Activated naive CD8-positive, alpha-beta T cell (primary cell): ENCODE measurements at regions not wholly inside any gene's neighbourhood (a gene's known extent, or its start where the extent isn't known, plus 50 kb on each side); places are given as distances from the start of the nearest gene placed in this dataset.
"Not testable (repeated sequence)": the region's sequence is repeated elsewhere in the genome, so short reads cannot be mapped to it uniquely, and the experiment has no call there.

Experiments
- H3K27ac Mint-ChIP-seq: one replicate; pipeline ENCODE4 v1.8.0; 2021; ENCODE audit warnings: mixed read lengths
- H3K27me3 Mint-ChIP-seq: one replicate; pipeline ENCODE4 v1.8.0; 2021; ENCODE audit warnings: mixed read lengths
- H3K36me3 Mint-ChIP-seq: one replicate; pipeline ENCODE4 v1.8.0; 2021; ENCODE audit warnings: mixed read lengths
- H3K4me1 Mint-ChIP-seq: one replicate; pipeline ENCODE4 v1.8.0; 2021; ENCODE audit warnings: low read depth, mixed read lengths
- H3K4me3 Mint-ChIP-seq: one replicate; pipeline ENCODE4 v1.8.0; 2021; ENCODE audit warnings: mild to moderate bottlenecking, mixed read lengths
- H3K9me3 Mint-ChIP-seq: one replicate; pipeline ENCODE4 v1.8.0; 2021; ENCODE audit warnings: low read depth, mixed read lengths

- peaks cover 4% of the 10 kb centered on the region for H3K36me3 Mint-ChIP-seq
- H3K27me3 Mint-ChIP-seq = no peaks in the 10 kb centered on the region
- no peak overlapping the region for H3K4me3 Mint-ChIP-seq
- no peaks in the 10 kb centered on the region for H3K9me3 Mint-ChIP-seq
- H3K4me1 Mint-ChIP-seq = peaks cover 1% of the 10 kb centered on the region
- H3K27ac Mint-ChIP-seq = no peak overlapping the region
Measured at GRCh38 chr16:29198231-29198630, 208.3 kb downstream of the NPIPB11 start.

GRCh38 chr16:29197494-29198100, 208.9 kb downstream of the NPIPB11 start:
- H3K27me3 Mint-ChIP-seq, H3K4me1 Mint-ChIP-seq, H3K9me3 Mint-ChIP-seq, H3K27ac Mint-ChIP-seq, H3K36me3 Mint-ChIP-seq, H3K4me3 Mint-ChIP-seq: not testable (repeated sequence)

GRCh38 chr16:29196746-29197145, 209.8 kb downstream of the NPIPB11 start:
- not testable (repeated sequence) for H3K9me3 Mint-ChIP-seq, H3K4me1 Mint-ChIP-seq, H3K27me3 Mint-ChIP-seq, H3K4me3 Mint-ChIP-seq, H3K36me3 Mint-ChIP-seq, H3K27ac Mint-ChIP-seq

- H3K27ac Mint-ChIP-seq, H3K27me3 Mint-ChIP-seq, H3K4me3 Mint-ChIP-seq, H3K4me1 Mint-ChIP-seq, H3K36me3 Mint-ChIP-seq, H3K9me3 Mint-ChIP-seq: not testable (repeated sequence)
Measured at GRCh38 chr16:29195116-29195872, 210.4 kb downstream of the LAT start.

- H3K27ac Mint-ChIP-seq, H3K27me3 Mint-ChIP-seq, H3K36me3 Mint-ChIP-seq, H3K4me1 Mint-ChIP-seq, H3K9me3 Mint-ChIP-seq, H3K4me3 Mint-ChIP-seq: not testable (repeated sequence)
Measured at GRCh38 chr16:29194185-29194844, 209.5 kb downstream of the LAT start.

- not testable (repeated sequence) for H3K9me3 Mint-ChIP-seq, H3K27me3 Mint-ChIP-seq, H3K27ac Mint-ChIP-seq, H3K4me1 Mint-ChIP-seq, H3K36me3 Mint-ChIP-seq, H3K4me3 Mint-ChIP-seq
Measured at GRCh38 chr16:29193634-29194033, 208.8 kb downstream of the LAT start.

- not testable (repeated sequence) for H3K4me3 Mint-ChIP-seq, H3K27me3 Mint-ChIP-seq, H3K4me1 Mint-ChIP-seq, H3K9me3 Mint-ChIP-seq, H3K27ac Mint-ChIP-seq, H3K36me3 Mint-ChIP-seq
Measured at GRCh38 chr16:29193248-29193574, 208.4 kb downstream of the LAT start.

- H3K9me3 Mint-ChIP-seq = no peaks in the 10 kb centered on the region
- H3K4me3 Mint-ChIP-seq = no peak overlapping the region
- no peak overlapping the region for H3K27ac Mint-ChIP-seq
- no peaks in the 10 kb centered on the region for H3K36me3 Mint-ChIP-seq
- H3K4me1 Mint-ChIP-seq = no peaks in the 10 kb centered on the region
- no peaks in the 10 kb centered on the region for H3K27me3 Mint-ChIP-seq
Measured at GRCh38 chr16:29192329-29193247, 207.7 kb downstream of the LAT start.

- not testable (repeated sequence) for H3K27me3 Mint-ChIP-seq, H3K9me3 Mint-ChIP-seq, H3K27ac Mint-ChIP-seq
Measured at GRCh38 chr16:29191636-29192180, 206.9 kb downstream of the LAT start.

GRCh38 chr16:29190553-29191431, 205.9 kb downstream of the LAT start:
- not testable (repeated sequence) for H3K27ac Mint-ChIP-seq, H3K4me1 Mint-ChIP-seq, H3K4me3 Mint-ChIP-seq, H3K9me3 Mint-ChIP-seq, H3K36me3 Mint-ChIP-seq, H3K27me3 Mint-ChIP-seq

More at GRCh38 chr16:29191636-29192180, 206.9 kb downstream of the LAT start:
- not testable (repeated sequence) for H3K4me3 Mint-ChIP-seq, H3K4me1 Mint-ChIP-seq, H3K36me3 Mint-ChIP-seq

GRCh38 chr16:29188806-29189205, 204.0 kb downstream of the LAT start:
- not testable (repeated sequence) for H3K27ac Mint-ChIP-seq, H3K4me1 Mint-ChIP-seq, H3K36me3 Mint-ChIP-seq, H3K9me3 Mint-ChIP-seq, H3K27me3 Mint-ChIP-seq, H3K4me3 Mint-ChIP-seq

GRCh38 chr16:29186306-29187220, 201.7 kb downstream of the LAT start:
- not testable (repeated sequence) for H3K27me3 Mint-ChIP-seq, H3K4me3 Mint-ChIP-seq, H3K27ac Mint-ChIP-seq, H3K36me3 Mint-ChIP-seq, H3K4me1 Mint-ChIP-seq, H3K9me3 Mint-ChIP-seq

- H3K27me3 Mint-ChIP-seq, H3K4me3 Mint-ChIP-seq, H3K36me3 Mint-ChIP-seq, H3K27ac Mint-ChIP-seq, H3K9me3 Mint-ChIP-seq, H3K4me1 Mint-ChIP-seq: not testable (repeated sequence)
Measured at GRCh38 chr16:29185872-29186271, 201.0 kb downstream of the LAT start.
